Transverse colon (tissue), 4 donors: ENCODE measurements at regions not wholly inside any gene's neighbourhood (a gene's known extent, or its start where the extent isn't known, plus 50 kb on each side); places are given as distances from the start of the nearest gene placed in this dataset.

Experiments
- CTCF ChIP-seq, 5 experiments: fragments of 200-600 bp in 3 of 5; fragments of 450-650 bp in 2 of 5; sonication (generic) in 3 of 5; IDR thresholded peaks; 1 replicate in 2 of 5; 2 replicates in 3 of 5; pipeline ENCODE4 v1.5.1; 2016 to 2017; ENCODE audit warnings: antibody characterized with exemption in 5 of 5, inconsistent platforms in 3 of 5, mild to moderate bottlenecking in 2 of 5, moderate library complexity in 1 of 5
- POLR2A ChIP-seq: fragments of 450-650 bp; IDR thresholded peaks from one replicate; pipeline ENCODE4 v1.6.1; 2016; ENCODE audit warnings: antibody characterized with exemption, mild to moderate bottlenecking, moderate library complexity
- POLR2AphosphoS5 ChIP-seq, 3 donors: sonication (generic); formaldehyde crosslinking; IDR thresholded peaks; one replicate each; pipeline ENCODE4 v1.6.1; 2016; ENCODE audit warnings: antibody characterized with exemption in 3 of 3

- TF ChIP-seq CTCF (IDR thresholded peaks at IDR 0.05) (no peak), POLR2A (no peak), POLR2AphosphoS5 (IDR thresholded peaks at IDR 0.05) (no peak)
These were observed 1193.4 kb upstream of the MAP3K7 start for GRCh38 chr6:91780270-91780669.
